ENCODE measurements at regions not wholly inside any gene's neighbourhood (a gene's known extent, or its start where the extent isn't known, plus 50 kb on each side); places are given as distances from the start of the nearest gene placed in this dataset.

DNA sequence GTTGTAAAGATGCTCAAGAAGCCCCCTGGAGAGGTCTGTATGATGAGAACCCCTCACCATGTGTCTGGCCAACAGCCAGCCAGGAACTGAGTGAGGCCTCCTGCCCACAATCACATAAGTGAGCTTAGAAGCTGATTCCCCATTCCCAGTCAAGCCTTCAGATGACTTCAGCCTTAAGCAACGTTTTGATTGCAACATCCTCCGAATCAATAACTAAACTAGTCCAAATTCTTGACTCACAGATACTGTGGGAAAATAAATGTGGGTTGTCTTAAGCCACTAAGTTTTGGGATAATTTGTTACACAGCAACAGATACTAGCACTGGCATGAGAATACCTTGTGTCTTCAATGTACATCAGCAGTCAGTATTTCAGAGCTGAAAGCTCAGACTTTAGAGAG lies 54.5 kb upstream of the HS3ST4 start:
- Mint-ChIP-seq H3K4me1 (ENCODE audit: unreplicated experiment) (no peaks in the 10 kb centered on the region), H3K27ac (no peak overlapping the region), H3K36me3 (no peaks in the 10 kb centered on the region), H3K4me3 (no peak overlapping the region), H3K27me3 (peaks cover 3% of the 10 kb centered on the region), H3K9me3 (no peaks in the 10 kb centered on the region)
- TF ChIP-seq, protein P1, sequence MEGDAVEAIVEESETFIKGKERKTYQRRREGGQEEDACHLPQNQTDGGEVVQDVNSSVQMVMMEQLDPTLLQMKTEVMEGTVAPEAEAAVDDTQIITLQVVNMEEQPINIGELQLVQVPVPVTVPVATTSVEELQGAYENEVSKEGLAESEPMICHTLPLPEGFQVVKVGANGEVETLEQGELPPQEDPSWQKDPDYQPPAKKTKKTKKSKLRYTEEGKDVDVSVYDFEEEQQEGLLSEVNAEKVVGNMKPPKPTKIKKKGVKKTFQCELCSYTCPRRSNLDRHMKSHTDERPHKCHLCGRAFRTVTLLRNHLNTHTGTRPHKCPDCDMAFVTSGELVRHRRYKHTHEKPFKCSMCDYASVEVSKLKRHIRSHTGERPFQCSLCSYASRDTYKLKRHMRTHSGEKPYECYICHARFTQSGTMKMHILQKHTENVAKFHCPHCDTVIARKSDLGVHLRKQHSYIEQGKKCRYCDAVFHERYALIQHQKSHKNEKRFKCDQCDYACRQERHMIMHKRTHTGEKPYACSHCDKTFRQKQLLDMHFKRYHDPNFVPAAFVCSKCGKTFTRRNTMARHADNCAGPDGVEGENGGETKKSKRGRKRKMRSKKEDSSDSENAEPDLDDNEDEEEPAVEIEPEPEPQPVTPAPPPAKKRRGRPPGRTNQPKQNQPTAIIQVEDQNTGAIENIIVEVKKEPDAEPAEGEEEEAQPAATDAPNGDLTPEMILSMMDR (conservative IDR thresholded peaks at IDR 0.05) = no peak
- DNase-seq (ENCODE audit: extremely low spot score, unreplicated experiment) = no peak

DNA sequence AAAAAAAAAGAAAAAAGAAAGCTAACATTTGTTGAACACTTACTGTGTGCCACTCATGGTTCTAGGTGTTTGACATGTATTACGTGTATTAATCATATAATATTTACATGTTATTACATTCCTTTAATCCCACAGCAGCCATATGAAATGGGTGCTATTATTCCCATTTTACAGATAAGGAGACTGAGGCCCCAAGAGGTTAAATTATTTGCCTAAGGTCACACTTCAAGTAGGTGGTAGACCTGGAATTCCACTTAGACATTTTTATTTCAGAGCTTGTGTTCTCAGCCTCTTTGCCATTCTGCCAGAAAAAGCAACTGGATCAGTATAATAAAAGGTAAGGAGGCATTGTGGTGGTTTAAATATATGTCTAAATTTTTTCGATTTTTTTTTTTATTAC lies 55.1 kb upstream of the HS3ST4 start:
- H3K9me3 Mint-ChIP-seq = no peaks in the 10 kb centered on the region

DNA sequence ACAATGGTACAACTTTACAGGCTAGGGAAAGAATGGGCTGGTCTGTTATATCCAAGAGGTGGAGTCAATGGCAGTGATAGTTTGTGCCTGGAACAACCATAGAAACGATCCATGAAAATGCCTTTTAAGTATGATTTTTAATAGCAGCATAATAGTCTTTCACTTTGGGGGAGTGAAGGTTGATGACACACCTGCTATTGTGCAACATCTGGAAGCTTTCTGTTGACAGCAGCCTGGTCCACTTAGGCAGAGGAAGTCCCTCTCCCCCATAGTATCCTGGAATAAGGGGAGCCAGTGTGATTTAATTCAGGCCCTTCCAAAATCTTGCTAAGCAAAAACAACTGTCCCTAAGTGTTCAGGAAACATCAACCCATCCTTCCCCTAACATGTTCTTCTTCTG lies 56.3 kb upstream of the HS3ST4 start:
- Mint-ChIP-seq H3K27ac (no peak overlapping the region), H3K4me1 (ENCODE audit: unreplicated experiment) (no peaks in the 10 kb centered on the region), H3K36me3 (no peaks in the 10 kb centered on the region), H3K27me3 (peaks cover 3% of the 10 kb centered on the region), H3K4me3 (no peak overlapping the region), H3K9me3 (no peaks in the 10 kb centered on the region)
- DNase-seq (ENCODE audit: extremely low spot score, unreplicated experiment) = no peak
- TF ChIP-seq, protein P1 (conservative IDR thresholded peaks at IDR 0.05) = no peak

More for the DNA sequence above, 55.1 kb upstream of the HS3ST4 start:
- no peak for DNase-seq (ENCODE audit: extremely low spot score, unreplicated experiment)
- H3K27me3 Mint-ChIP-seq = peaks cover 3% of the 10 kb centered on the region
- no peak overlapping the region for H3K4me3 Mint-ChIP-seq
- H3K27ac Mint-ChIP-seq = no peak overlapping the region
- H3K4me1 Mint-ChIP-seq (ENCODE audit: unreplicated experiment) = no peaks in the 10 kb centered on the region
- no peaks in the 10 kb centered on the region for H3K36me3 Mint-ChIP-seq
- TF ChIP-seq, protein P1 (conservative IDR thresholded peaks at IDR 0.05) = no peak

DNA sequence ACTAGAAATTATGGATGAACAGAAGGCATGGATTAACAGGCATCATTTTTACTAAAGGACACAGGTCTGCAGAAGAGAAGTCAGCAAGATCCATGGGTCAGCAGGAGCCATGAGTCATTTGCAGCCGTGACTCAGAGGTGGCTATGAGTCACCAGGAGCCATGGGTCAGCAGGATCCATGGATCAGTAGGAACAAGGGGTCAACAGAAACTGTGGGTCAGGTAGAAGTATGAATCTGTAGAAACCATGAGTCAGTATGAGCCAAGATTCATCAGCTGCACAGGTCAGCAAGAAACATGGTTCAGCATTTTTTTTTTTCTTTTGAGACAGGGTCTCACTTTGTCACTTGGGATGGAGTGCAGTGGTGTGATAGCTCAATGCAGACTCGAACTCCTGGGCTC lies 58.2 kb upstream of the HS3ST4 start:
- no peak for DNase-seq (ENCODE audit: extremely low spot score, unreplicated experiment)
- no peaks in the 10 kb centered on the region for H3K36me3 Mint-ChIP-seq
- no peak overlapping the region for H3K27ac Mint-ChIP-seq
- TF ChIP-seq, protein P1 (conservative IDR thresholded peaks at IDR 0.05) = no peak
- H3K27me3 Mint-ChIP-seq = peaks cover 3% of the 10 kb centered on the region
- no peaks in the 10 kb centered on the region for H3K4me1 Mint-ChIP-seq (ENCODE audit: unreplicated experiment)
- H3K4me3 Mint-ChIP-seq = no peak overlapping the region
- H3K9me3 Mint-ChIP-seq = no peaks in the 10 kb centered on the region

DNA sequence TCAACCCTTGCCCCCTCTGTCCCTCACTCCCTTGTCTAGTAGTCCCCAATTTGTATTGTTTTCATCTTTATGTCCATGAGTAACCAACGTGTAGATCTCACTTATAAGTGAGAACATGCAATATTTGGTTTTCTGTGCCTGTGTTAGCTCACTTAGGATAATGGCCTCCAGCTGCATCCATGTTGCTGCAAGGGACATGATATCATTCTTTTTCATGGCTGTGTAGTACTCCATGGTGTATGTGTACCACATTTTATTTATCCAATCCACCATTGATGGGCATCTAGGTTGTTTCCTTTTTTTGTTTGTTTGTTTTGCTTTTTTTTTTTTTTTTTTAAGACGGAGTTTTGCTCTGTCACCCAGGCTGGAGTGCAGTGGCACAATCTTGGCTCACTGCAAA lies 63.0 kb upstream of the HS3ST4 start:
- TF ChIP-seq, protein P1 (conservative IDR thresholded peaks at IDR 0.05) = no peak
- H3K27ac Mint-ChIP-seq = no peak overlapping the region
- no peaks in the 10 kb centered on the region for H3K4me1 Mint-ChIP-seq (ENCODE audit: unreplicated experiment)
- DNase-seq (ENCODE audit: extremely low spot score, unreplicated experiment) = no peak
- no peaks in the 10 kb centered on the region for H3K36me3 Mint-ChIP-seq
- H3K27me3 Mint-ChIP-seq = peaks cover 3% of the 10 kb centered on the region
- no peak overlapping the region for H3K4me3 Mint-ChIP-seq
- no peaks in the 10 kb centered on the region for H3K9me3 Mint-ChIP-seq

DNA sequence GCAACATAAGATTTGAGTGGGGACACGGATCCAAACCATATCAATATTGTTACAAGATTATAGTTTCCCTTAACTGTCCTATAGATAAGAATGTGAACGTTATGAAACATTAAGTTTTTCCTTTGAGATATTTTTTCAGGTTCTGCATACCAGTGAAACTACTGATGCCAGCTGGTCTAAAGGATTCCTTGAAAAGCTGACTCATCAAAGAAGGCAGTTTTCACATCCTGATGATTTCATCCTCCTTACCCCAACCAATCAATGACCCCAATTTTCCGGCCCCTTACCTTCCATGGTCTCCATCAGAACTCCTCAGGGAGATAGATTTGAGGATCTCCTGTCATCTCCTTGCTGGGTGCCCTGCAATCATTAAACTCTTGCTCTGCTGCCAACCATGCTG lies 64.1 kb upstream of the HS3ST4 start:
- H3K4me1 Mint-ChIP-seq (ENCODE audit: unreplicated experiment) = no peaks in the 10 kb centered on the region
- no peaks in the 10 kb centered on the region for H3K9me3 Mint-ChIP-seq
- no peaks in the 10 kb centered on the region for H3K27me3 Mint-ChIP-seq
- no peaks in the 10 kb centered on the region for H3K36me3 Mint-ChIP-seq
- TF ChIP-seq, protein P1 (conservative IDR thresholded peaks at IDR 0.05) = no peak
- DNase-seq (ENCODE audit: extremely low spot score, unreplicated experiment) = no peak
- no peak overlapping the region for H3K4me3 Mint-ChIP-seq
- H3K27ac Mint-ChIP-seq = no peak overlapping the region

Measured in type B pancreatic cell (in vitro differentiated cells).